K562 (cell line): ENCODE measurements at regions not wholly inside any gene's neighbourhood (a gene's known extent, or its start where the extent isn't known, plus 50 kb on each side); places are given as distances from the start of the nearest gene placed in this dataset.

Experiments
- CXXC5 ChIP-seq: fragments of 250-450 bp; sonication (Bioruptor Pico); IDR thresholded peaks from 2 replicates; pipeline ENCODE4 v1.8.0; 2022; ENCODE audit warnings: inconsistent platforms, mild to moderate bottlenecking, moderate library complexity
- GTF3C2 ChIP-seq: IDR thresholded peaks from 3 replicates; pipeline ENCODE4 v1.6.1; 2011; ENCODE audit warnings: borderline replicate concordance, mild to moderate bottlenecking, moderate library complexity; ENCODE audit not compliant: insufficient read length; ENCODE audit errors: extremely low read depth
- KDM2B ChIP-seq: fragments of 250-450 bp; sonication (Bioruptor Pico); IDR thresholded peaks from 2 replicates; pipeline ENCODE4 v1.8.0; 2021; ENCODE audit warnings: mild to moderate bottlenecking, moderate library complexity
- NFYB ChIP-seq: IDR thresholded peaks from 2 replicates; pipeline ENCODE4 v1.6.1; 2011; ENCODE audit warnings: mild to moderate bottlenecking, moderate library complexity; ENCODE audit not compliant: insufficient read length; ENCODE audit errors: extremely low read depth
- POU5F1 ChIP-seq: fragments of 150-350 bp; IDR thresholded peaks from 2 replicates; pipeline ENCODE4 v1.6.1; 2014; ENCODE audit warnings: borderline replicate concordance, low read length, low read depth, mild to moderate bottlenecking; ENCODE audit not compliant: partially characterized antibody
- RCOR1 ChIP-seq, 2 experiments: IDR thresholded peaks; 2 replicates each; pipeline ENCODE4 v1.6.1; 2012; ENCODE audit warnings: low read depth in 2 of 2, low read length in 2 of 2, borderline replicate concordance in 1 of 2, improper control_type of control experiment in 1 of 2
- SMAD2 ChIP-seq: fragments of 150-350 bp; IDR thresholded peaks from 2 replicates; pipeline ENCODE4 v1.6.1; 2014; ENCODE audit warnings: low read depth, mild to moderate bottlenecking, low read length
- SMAD4 ChIP-seq: fragments of 250-450 bp; sonication (Bioruptor Pico); conservative IDR thresholded peaks from 2 replicates; pipeline ENCODE4 v1.8.0; 2021; ENCODE audit warnings: inconsistent platforms, mild to moderate bottlenecking, moderate library complexity
- SUPT5H ChIP-seq: fragments of 450-650 bp; IDR thresholded peaks from 2 replicates; pipeline ENCODE4 v1.6.1; 2016
- TCF7L2 ChIP-seq: fragments of 150-350 bp; IDR thresholded peaks from 2 replicates; pipeline ENCODE4 v1.6.1; 2016; ENCODE audit warnings: low read depth, mild to moderate bottlenecking, low read length, moderate library complexity
- TFAM ChIP-seq: fragments of 250-450 bp; sonication (Bioruptor Pico); conservative IDR thresholded peaks from 2 replicates; pipeline ENCODE4 v1.5.0; 2021; ENCODE audit warnings: mild to moderate bottlenecking, moderate library complexity
- TRIM28 ChIP-seq: fragments of 450-650 bp; IDR thresholded peaks from 2 replicates; pipeline ENCODE4 v1.6.1; 2017
- ZEB2 ChIP-seq: fragments of 450-650 bp; IDR thresholded peaks from 2 replicates; pipeline ENCODE4 v1.6.1; 2016
- ZNF212 ChIP-seq: fragments of 450-650 bp; formaldehyde crosslinking; IDR thresholded peaks from 2 replicates; pipeline ENCODE4 v1.4.0; 2020; ENCODE audit warnings: mild to moderate bottlenecking
- ZNF217 ChIP-seq: sonication (generic); formaldehyde crosslinking; IDR thresholded peaks from 2 replicates; pipeline ENCODE4 v1.8.0; 2022; ENCODE audit warnings: mild to moderate bottlenecking, missing genetic modification reagents
- ZNF449 ChIP-seq: fragments of 250-450 bp; sonication (Bioruptor Pico); IDR thresholded peaks from 2 replicates; pipeline ENCODE4 v1.8.0; 2022; ENCODE audit warnings: moderate library complexity, mild to moderate bottlenecking, inconsistent platforms
- ZNF764 ChIP-seq: fragments of 250-450 bp; sonication (Bioruptor Pico); IDR thresholded peaks from 2 replicates; pipeline ENCODE4 v1.4.0; 2020; ENCODE audit warnings: low read depth, mild to moderate bottlenecking, moderate library complexity
- TF ChIP-seq, protein P1 (sequence below): fragments of 450-650 bp; formaldehyde crosslinking; IDR thresholded peaks from 2 replicates; pipeline ENCODE4 v1.4.0; 2022; ENCODE audit warnings: mild to moderate bottlenecking, moderate library complexity
- TF ChIP-seq, protein P2 (sequence below): sonication (generic); formaldehyde crosslinking; IDR thresholded peaks from 2 replicates; pipeline ENCODE4 v1.8.1; 2022; ENCODE audit warnings: missing genetic modification reagents
- TF ChIP-seq, protein P3 (sequence below): sonication (generic); formaldehyde crosslinking; IDR thresholded peaks from 2 replicates; pipeline ENCODE4 v1.8.1; 2023; ENCODE audit warnings: mild to moderate bottlenecking, missing genetic modification reagents

GRCh38 chr7:106814887-106815286, 50.2 kb upstream of the PIK3CG start (continued):
- TF ChIP-seq ZNF212 (no peak), RCOR1 (IDR thresholded peaks at IDR 0.05; ENCODE audit: borderline replicate concordance in 1 of 2, low read depth in 2 of 2, low read length in 2 of 2) (peak in 1 of 2 experiments; percentile 36; a peak in 1 of 4 replicates), ZNF217 (CRISPR knock-in tag) (no peak), SUPT5H (no peak), CXXC5 (CRISPR knock-in tag) (peak; percentile 63), ZNF764 (no peak; the same call in 1 of the 2 replicates), ZEB2 (no peak), TRIM28 (no peak), SMAD2 (no peak), ZNF449 (CRISPR knock-in tag) (peak; percentile 54; the same call in 1 of the 2 replicates), SMAD4 (CRISPR knock-in tag) (peak; percentile 81), POU5F1 (no peak), TCF7L2 (no peak), GTF3C2 (no peak), NFYB (no peak), KDM2B (CRISPR knock-in tag) (no peak), TFAM (CRISPR knock-in tag) (no peak)
- TF ChIP-seq, protein P1, sequence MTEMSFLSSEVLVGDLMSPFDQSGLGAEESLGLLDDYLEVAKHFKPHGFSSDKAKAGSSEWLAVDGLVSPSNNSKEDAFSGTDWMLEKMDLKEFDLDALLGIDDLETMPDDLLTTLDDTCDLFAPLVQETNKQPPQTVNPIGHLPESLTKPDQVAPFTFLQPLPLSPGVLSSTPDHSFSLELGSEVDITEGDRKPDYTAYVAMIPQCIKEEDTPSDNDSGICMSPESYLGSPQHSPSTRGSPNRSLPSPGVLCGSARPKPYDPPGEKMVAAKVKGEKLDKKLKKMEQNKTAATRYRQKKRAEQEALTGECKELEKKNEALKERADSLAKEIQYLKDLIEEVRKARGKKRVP (CRISPR knock-in tag): peak; percentile 59; the same call in 1 of the 2 replicates
- TF ChIP-seq, protein P2, sequence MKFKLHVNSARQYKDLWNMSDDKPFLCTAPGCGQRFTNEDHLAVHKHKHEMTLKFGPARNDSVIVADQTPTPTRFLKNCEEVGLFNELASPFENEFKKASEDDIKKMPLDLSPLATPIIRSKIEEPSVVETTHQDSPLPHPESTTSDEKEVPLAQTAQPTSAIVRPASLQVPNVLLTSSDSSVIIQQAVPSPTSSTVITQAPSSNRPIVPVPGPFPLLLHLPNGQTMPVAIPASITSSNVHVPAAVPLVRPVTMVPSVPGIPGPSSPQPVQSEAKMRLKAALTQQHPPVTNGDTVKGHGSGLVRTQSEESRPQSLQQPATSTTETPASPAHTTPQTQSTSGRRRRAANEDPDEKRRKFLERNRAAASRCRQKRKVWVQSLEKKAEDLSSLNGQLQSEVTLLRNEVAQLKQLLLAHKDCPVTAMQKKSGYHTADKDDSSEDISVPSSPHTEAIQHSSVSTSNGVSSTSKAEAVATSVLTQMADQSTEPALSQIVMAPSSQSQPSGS: no peak
- TF ChIP-seq, protein P3, sequence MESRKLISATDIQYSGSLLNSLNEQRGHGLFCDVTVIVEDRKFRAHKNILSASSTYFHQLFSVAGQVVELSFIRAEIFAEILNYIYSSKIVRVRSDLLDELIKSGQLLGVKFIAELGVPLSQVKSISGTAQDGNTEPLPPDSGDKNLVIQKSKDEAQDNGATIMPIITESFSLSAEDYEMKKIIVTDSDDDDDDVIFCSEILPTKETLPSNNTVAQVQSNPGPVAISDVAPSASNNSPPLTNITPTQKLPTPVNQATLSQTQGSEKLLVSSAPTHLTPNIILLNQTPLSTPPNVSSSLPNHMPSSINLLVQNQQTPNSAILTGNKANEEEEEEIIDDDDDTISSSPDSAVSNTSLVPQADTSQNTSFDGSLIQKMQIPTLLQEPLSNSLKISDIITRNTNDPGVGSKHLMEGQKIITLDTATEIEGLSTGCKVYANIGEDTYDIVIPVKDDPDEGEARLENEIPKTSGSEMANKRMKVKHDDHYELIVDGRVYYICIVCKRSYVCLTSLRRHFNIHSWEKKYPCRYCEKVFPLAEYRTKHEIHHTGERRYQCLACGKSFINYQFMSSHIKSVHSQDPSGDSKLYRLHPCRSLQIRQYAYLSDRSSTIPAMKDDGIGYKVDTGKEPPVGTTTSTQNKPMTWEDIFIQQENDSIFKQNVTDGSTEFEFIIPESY (CRISPR knock-in tag): no peak
